ENCODE measurements at regions not wholly inside any gene's neighbourhood (a gene's known extent, or its start where the extent isn't known, plus 50 kb on each side); places are given as distances from the start of the nearest gene placed in this dataset.

DNA sequence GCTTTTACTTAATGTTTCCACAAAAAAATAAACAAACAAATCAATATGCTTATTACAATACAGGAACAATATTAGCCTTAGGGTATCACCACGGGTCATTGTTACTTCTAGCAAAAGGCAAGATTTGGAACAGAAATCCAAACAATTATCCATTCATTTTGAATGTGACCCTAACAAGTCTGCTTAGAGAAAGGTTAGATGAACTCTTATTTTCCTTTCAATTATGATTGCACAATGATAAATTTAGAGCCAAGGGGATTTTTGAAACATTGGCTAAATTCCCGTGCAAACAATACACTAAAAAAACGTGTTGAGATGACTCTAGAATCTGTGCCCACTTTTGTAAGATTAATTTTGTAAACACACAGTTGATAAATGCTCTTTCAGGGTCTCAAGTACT, 474.7 kb downstream of the PCDH7 start:
- Histone ChIP-seq H4K5ac (ENCODE audit: insufficient read length, low read depth, low read length) (no peak overlapping the region), H3K36me3 (ENCODE audit: control insufficient read depth in 2 of 4, insufficient read depth in 4 of 4, low read length in 3 of 4) (no peaks in the 10 kb centered on the region), H3K4me1 (replicated peaks in 1 of 4; ENCODE audit: control insufficient read depth in 3 of 4, insufficient read depth in 4 of 4, low read length in 3 of 4) (no peaks in the 10 kb centered on the region), H2BK20ac (ENCODE audit: low read length) (no peak overlapping the region), H2BK12ac (ENCODE audit: low read depth, low read length) (no peak overlapping the region), H3K4ac (replicated peaks; ENCODE audit: insufficient read length, low read depth, low read length) (no peak overlapping the region), H2BK5ac (ENCODE audit: low read depth, low read length) (no peak overlapping the region), H3K18ac (ENCODE audit: extremely low read depth, low read length) (no peak overlapping the region), H3K14ac (ENCODE audit: insufficient read length) (no peak overlapping the region), H3K23ac (ENCODE audit: insufficient read length) (no peak overlapping the region), H3K9ac (replicated peaks in 1 of 4; ENCODE audit: extremely low read depth in 1 of 4, low read depth in 3 of 4, low read length in 3 of 4) (no peak overlapping the region), H3K27me3 (replicated peaks in 1 of 4; ENCODE audit: control insufficient read depth in 3 of 4, extremely low read depth in 1 of 4, insufficient read depth in 3 of 4, low read length in 3 of 4) (no peaks in the 10 kb centered on the region), H3K79me1 (ENCODE audit: low read depth, low read length) (no peaks in the 10 kb centered on the region), H2BK120ac (replicated peaks; ENCODE audit: low read depth, low read length) (no peak overlapping the region), H2AFZ (ENCODE audit: low read length) (no peak overlapping the region), H2BK15ac (ENCODE audit: low read length) (no peak overlapping the region), H3K23me2 (ENCODE audit: low read depth, low read length) (no peaks in the 10 kb centered on the region), H4K8ac (ENCODE audit: extremely low read depth, insufficient read depth, low read length) (no peak overlapping the region), H3K56ac (replicated peaks; ENCODE audit: insufficient read length, low read depth, low read length) (no peak overlapping the region), H3K27ac (ENCODE audit: low read depth, low read length) (no peak overlapping the region), H4K91ac (replicated peaks; ENCODE audit: insufficient read length, low read length) (no peak overlapping the region), H2AK5ac (ENCODE audit: low read depth, low read length) (no peak overlapping the region), H3K4me3 (ENCODE audit: extremely low read depth in 1 of 4, insufficient read depth in 2 of 4, low read depth in 3 of 4, low read length in 4 of 4) (no peak overlapping the region), H3K79me2 (ENCODE audit: control insufficient read depth in 1 of 2, insufficient read depth in 2 of 2, low read length in 2 of 2) (no peaks in the 10 kb centered on the region), H3K4me2 (ENCODE audit: insufficient read depth in 1 of 2, low read depth in 2 of 2, low read length in 2 of 2) (no peak overlapping the region), H4K20me1 (replicated peaks in 1 of 2; ENCODE audit: control insufficient read depth in 1 of 2, insufficient read depth in 2 of 2, low read length in 2 of 2) (no peaks in the 10 kb centered on the region), H3K9me3 (ENCODE audit: insufficient read depth in 2 of 2, low read depth in 1 of 2, low read length in 1 of 2) (peaks cover 9 to 11% of the 10 kb centered on the region in 2 experiments)
- FAIRE-seq: no peak
- no peak for DNase-seq (ENCODE audit: low read depth in 1 of 2, low spot score in 2 of 2)
- 86% methylated on average over 3 of the region's 3 CpGs; no CpG with 5 or more reads in 1 of the 2 experiments for WGBS, 2 experiments (ENCODE audit: extremely low coverage in 1 of 2, insufficient coverage in 1 of 2, insufficient read length in 1 of 2, insufficient replicate concordance in 2 of 2, low coverage in 1 of 2, low lambda C conversion rate in 2 of 2, missing lambda C conversion rate in 1 of 2)
- ChIA-PET POLR2A (ENCODE audit: partially characterized antibody) (no interaction called here), CTCF (ENCODE audit: partially characterized antibody) (no interaction called here)
- TF ChIP-seq POLR2AphosphoS5 (IDR thresholded peaks at IDR 0.05; ENCODE audit: low read depth, low read length) (no peak), GABPA (IDR thresholded peaks at IDR 0.05; ENCODE audit: borderline replicate concordance, insufficient read depth, low read length) (no peak), RAD21 (IDR thresholded peaks at IDR 0.05 in 1 of 2, conservative IDR thresholded peaks at IDR 0.05 in 1 of 2; ENCODE audit: low read depth in 2 of 2, low read length in 2 of 2) (no peak)
